Fibroblast of the aortic adventitia (primary cell): ENCODE measurements at regions not wholly inside any gene's neighbourhood (a gene's known extent, or its start where the extent isn't known, plus 50 kb on each side); places are given as distances from the start of the nearest gene placed in this dataset.
"Not testable (repeated sequence)": the region's sequence is repeated elsewhere in the genome, so short reads cannot be mapped to it uniquely, and the experiment has no call there.

Source experiments
- DNase-seq: peaks from one replicate; pipeline ENCODE4 v3.0.0-alpha.2; 2010; ENCODE audit warnings: low read depth
- H3K4me3 ChIP-seq: 2 replicates; pipeline ENCODE4 v1.5.1; 2011; ENCODE audit warnings: low read depth, mild to moderate bottlenecking, control low read depth, low read length, moderate library complexity
- TF ChIP-seq, protein P1 (sequence below): IDR thresholded peaks from 2 replicates; pipeline ENCODE4 v1.5.1; 2011; ENCODE audit warnings: mild to moderate bottlenecking, low read length, control low read depth, inconsistent platforms; ENCODE audit not compliant: insufficient read depth

DNA sequence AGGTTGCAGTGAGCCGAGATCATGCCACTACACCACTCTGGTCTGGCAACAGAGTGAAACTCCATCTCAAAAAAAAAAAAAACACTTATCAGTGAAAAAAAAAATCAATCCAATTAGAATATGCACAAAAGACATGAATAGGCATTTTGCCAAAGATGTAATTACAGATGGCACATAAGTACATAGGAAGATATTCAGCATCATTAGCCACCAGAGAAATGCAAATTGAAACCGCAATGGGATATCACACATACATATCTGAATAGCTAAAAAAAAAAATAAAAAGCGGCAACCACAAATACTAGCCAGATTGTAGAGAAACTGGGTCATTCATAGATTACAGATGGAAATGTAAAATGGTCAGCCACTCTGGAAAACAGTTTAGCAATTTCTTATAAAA, 1310.8 kb downstream of the XPNPEP1 start:
- H3K4me3 ChIP-seq, result no peak overlapping the region
- no peak for DNase-seq
- TF ChIP-seq, protein P1, sequence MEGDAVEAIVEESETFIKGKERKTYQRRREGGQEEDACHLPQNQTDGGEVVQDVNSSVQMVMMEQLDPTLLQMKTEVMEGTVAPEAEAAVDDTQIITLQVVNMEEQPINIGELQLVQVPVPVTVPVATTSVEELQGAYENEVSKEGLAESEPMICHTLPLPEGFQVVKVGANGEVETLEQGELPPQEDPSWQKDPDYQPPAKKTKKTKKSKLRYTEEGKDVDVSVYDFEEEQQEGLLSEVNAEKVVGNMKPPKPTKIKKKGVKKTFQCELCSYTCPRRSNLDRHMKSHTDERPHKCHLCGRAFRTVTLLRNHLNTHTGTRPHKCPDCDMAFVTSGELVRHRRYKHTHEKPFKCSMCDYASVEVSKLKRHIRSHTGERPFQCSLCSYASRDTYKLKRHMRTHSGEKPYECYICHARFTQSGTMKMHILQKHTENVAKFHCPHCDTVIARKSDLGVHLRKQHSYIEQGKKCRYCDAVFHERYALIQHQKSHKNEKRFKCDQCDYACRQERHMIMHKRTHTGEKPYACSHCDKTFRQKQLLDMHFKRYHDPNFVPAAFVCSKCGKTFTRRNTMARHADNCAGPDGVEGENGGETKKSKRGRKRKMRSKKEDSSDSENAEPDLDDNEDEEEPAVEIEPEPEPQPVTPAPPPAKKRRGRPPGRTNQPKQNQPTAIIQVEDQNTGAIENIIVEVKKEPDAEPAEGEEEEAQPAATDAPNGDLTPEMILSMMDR, result no peak

DNA sequence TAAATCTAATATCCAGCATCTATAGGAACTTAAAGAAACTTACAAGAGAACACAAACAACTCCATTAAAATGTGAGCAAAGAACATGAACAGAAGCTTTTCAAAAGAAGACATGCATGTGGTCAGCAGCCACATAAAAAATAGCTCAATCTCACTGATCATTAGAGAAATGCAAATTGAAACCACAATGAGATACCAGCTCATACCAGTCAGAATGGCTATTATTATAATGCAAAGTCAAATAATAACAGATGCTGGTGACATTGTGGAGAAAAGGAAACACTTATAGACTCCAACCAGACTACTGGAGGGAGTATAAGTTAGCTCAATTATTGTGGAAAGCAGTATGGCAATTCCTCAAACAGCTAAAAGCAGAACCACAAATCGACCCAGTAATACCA, 1314.5 kb downstream of the XPNPEP1 start:
- TF ChIP-seq, protein P1, result no peak
- no peak for DNase-seq
- H3K4me3 ChIP-seq, result no peak overlapping the region

DNA sequence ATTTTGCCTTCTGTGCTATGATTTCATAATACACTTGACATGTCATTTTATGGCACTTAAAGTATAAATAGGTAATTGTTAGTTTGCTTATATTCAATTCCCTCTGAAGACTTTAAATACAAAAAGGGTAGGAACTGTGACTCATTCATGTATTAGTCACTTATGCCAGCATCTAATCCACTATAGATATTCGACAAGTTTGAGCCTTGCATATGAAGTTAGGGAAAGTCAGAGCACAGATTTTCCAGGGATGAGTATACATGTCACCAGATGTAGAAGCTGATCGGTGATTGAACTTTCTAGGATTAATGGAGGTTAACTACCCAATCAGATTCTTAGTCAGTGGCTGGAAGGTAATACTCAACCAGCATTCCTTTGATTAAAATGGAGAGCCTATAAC, 1321.5 kb downstream of the XPNPEP1 start:
- TF ChIP-seq, protein P1, result no peak
- no peak overlapping the region for H3K4me3 ChIP-seq
- no peak for DNase-seq

DNA sequence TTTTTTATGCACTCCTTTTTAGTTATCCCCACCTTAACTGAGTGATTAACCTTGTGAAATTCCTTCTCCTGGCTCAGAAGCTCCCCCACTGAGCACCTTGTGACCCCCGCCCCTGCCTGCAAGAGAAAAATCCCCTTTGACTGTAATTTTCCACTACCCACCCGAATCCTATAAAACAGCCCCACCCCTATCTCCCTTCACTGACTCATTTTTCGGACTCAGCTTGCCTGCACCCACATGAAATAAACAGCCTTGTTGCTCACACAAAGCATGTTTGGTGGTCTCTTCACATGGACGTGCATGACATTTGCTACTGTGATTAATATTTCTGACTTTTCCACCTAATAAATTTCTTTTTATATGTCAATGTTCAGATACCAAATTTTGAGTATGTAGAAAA, 1322.8 kb downstream of the XPNPEP1 start:
- not testable (repeated sequence) for DNase-seq, H3K4me3 ChIP-seq

DNA sequence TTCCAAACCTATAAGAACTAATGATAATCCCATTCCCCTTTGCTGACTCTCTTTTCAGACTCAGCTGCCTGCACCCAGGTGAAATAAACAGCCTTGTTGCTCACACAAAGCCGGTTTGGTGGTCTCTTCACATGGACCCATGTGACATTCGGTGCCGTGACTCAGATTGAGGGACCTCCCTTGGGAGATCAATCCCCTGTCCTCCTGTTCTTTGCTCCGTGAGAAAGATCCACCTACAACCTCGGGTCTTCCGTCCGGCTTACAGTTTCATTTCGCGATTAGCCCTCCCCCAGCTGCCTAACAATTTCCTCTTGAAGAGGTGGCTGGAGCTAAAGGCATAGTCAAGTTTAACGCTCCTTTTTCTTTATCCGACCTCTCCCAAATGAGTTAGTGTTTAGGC, 1324.0 kb downstream of the XPNPEP1 start:
- DNase-seq, H3K4me3 ChIP-seq: not testable (repeated sequence)

DNA sequence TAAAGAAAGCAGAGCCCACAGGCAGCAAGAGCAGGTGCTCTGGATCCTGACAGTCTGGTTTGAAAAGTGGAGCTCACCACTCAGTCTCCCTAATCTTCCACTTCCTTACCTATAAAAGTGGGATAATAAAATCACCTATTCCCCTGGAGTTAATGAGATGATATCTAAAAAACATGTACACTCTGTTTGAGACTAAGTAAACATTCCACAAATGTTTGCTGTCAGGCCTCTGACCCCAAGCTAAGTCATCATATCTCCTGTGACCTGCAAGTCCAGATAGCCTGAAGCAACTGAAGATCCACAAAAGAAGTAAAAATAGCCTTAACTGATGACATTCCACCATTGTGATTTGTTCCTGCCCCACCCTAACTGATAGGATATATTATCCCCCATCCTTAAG, 1324.5 kb downstream of the XPNPEP1 start:
- no peak for DNase-seq
- no peak overlapping the region for H3K4me3 ChIP-seq
- TF ChIP-seq, protein P1, result no peak

DNA sequence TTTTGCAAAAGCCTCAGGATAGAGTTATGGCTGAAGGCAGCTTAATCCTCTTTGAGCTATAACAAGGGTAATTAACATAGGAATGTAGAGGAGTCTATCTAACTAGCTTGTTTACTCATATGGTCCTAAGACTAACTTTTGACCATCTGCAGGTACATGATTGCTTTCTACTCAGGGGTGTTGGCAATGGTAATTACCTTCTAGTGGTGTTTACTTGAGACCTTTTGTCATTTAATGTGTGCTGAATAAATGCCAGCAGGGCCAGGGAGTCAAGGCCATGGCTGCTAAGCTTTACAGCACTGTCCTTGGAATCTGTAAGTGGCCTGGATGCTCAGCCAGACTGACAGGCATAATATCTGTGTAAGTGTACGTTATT, 1325.0 kb downstream of the XPNPEP1 start:
- DNase-seq, result no peak
- TF ChIP-seq, protein P1, result no peak
- no peak overlapping the region for H3K4me3 ChIP-seq

DNA sequence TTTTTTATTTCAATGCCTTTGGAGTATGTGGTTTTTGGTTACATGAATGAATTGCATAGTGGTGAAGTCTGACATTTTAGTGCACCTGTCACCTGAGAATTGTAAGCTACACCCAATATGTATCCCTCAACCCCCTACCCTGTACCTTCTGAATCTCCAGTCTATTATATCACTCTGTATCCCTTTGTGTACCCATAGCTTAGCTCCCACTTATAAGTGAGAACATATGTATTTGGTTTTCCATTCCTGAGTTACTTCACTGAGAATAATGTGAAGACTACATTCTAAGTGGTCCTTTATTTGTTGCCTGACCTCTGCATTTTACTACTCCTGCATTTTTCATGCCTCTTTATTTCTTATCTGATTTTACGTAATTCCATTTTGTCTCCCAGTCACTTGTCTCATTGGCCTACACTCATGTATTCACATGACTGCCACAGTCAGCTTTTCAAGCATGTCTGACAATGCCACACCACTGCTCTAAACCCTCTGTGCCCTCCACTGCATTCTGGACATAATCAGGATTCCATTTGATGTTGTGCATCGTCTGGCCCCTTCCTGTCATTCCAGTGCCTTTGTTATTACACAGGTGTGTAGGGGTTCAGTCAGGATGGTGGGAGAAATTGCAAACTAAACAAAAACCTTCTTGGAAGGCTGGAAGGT, 1325.5 kb downstream of the XPNPEP1 start:
- DNase-seq, result no peak
- TF ChIP-seq, protein P1, result no peak
- H3K4me3 ChIP-seq, result no peak overlapping the region
